ENCODE measurements at regions not wholly inside any gene's neighbourhood (a gene's known extent, or its start where the extent isn't known, plus 50 kb on each side); places are given as distances from the start of the nearest gene placed in this dataset.
"Not testable (repeated sequence)": the region's sequence is repeated elsewhere in the genome, so short reads cannot be mapped to it uniquely, and the experiment has no call there.

DNA sequence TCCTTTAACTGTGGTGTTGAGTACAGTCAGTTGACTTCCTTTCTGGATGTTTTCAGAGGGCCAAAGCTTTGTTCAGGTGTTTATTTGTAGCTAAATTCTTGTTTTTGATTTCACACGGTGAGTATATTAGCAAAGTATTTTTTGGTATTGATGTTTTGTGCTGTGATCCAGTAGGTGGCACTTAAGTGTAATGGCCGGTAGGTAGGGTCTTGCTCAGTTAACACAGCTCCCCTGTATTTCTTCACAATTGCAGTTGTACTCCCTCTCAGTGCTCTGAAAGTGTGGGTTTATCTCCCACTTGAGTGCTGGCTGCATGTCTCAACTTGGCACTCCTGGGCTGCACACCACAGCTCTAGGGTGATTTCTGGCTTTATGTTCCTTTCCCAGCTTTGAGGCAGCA is 339.5 kb downstream of the AEBP2 start:
- DNase-seq: no peak

DNA sequence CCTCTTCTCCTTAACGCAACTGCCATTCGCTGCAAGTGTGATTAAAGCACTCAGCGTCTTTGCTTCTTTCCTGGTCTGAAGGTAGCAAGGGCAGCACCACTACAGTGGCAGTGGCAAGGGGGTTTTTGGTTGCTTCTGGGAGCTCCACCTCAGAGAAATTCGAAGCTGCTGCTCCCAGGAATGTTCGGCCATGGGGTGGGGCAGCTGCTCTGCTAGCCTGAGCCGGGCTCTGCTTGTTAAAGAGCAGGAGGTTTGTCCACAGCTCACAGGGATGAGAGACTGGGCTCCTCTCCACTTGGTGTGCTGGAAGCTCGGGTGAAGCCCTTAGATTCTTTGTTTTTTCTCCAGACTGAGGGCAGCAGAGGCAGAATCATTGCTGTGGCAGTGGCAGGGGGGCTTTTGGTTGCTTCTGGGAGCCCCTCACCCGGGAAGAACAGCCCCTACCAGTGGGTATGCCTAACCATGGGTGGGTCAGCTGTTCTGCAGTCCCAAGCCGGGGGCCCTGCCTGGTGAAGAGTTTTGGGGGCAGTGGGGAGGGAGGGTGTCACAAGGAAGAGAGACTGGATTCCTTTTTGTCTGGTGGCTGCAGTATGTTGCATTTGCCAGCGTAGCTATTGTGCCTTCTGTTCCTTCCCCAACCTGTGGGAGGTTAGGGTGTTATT is 340.2 kb downstream of the AEBP2 start:
- no peak for DNase-seq

DNA sequence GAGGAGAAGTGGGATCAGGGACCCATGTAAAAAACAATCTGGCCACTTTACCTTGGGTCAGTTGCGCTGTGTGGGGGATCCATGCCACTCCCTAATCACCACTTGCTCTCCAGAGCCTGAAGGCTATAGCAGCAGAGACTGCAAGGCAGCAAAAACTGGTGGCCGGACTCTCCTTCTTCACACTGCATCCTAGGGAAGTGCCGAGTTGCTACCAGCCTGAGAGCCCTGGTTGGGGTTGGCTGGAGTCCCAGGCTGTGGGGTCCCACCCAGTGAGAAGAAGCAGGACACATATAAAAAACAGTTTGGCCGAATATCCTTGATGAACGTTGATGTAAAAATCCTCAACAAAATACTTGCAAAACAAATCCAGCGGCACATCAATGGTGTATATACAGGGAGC is 341.2 kb downstream of the AEBP2 start:
- DNase-seq: no peak

DNA sequence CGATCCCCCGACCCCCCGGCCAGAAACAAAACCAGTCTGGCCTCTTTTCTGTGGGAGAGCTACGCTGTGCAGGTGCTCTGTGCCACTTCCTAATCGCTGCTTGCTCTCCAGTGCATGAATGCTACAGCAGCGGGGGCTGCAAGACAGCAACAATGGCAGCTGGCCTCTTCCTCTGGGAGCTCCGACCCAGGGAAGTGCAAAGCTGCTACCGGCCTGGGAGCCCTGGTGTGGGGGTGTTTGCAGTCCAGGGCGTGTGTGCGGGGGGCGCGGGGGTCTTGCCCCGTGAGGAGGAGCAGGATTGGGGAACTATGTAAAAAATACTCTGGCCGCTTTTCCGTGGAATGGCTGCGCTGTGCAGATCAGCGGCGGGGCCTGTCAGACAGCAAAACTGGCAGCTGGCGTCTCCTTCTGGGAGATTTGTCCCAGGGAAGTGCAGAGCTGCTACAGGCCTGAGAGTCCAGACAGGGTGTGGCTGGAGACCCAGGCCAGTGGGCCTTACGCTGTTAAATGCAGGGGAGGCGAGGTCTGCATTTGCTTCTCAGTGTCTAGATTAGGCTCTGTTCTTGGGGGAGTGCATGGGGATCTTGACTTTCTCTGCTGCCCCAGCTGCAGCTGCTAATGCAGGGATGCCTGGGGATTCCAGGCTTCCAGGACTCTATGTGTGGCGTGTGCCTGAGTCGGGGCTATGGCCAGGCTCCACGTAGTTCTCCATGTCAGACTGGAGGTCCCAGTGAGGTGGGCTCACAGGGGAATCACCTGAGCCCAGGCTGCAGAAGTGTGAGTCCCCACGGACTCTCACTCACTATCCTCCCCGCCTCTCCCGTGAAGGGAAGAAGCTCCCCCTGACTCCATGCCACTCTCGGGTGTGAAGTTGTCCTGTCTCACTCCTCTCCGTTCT is 344.5 kb downstream of the AEBP2 start:
- no peak for DNase-seq

DNA sequence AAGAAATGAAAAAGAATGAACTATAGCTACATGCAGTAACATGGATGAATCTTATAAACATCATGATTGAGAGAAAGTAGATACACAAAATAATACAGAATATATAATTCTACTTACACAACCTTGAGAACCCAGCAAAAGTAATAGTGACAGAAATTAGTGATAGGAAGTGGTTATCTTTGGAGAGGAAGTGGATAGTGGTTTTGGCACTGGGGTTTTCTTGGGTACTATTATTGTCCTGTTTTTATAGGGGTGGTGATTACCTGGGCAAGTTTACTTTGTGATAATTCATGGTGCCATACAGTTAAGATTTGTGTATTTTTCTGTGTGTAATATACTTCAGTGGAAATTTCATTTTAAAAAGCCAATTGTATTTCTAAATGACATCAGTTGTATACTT is 352.7 kb downstream of the AEBP2 start:
- DNase-seq: no peak

DNA sequence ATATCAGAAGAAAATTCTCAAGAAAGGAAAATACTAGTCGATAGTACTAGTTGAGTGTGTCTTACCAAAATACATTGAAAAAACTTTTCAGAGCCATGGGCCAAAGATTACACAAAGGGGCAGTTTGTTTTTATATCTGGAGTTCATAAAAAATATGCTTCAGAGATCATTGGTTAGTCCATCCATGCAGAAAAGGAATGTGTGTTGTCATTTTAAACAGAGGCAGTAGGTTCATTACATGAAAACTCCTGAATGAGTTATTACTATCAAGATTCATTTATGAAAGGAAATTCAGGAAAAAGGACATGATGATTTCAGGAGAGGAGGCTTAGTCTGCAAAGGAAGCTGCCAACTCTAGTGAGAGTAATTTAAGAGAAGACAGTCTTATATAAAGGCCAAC is 354.8 kb downstream of the AEBP2 start:
- DNase-seq: no peak

DNA sequence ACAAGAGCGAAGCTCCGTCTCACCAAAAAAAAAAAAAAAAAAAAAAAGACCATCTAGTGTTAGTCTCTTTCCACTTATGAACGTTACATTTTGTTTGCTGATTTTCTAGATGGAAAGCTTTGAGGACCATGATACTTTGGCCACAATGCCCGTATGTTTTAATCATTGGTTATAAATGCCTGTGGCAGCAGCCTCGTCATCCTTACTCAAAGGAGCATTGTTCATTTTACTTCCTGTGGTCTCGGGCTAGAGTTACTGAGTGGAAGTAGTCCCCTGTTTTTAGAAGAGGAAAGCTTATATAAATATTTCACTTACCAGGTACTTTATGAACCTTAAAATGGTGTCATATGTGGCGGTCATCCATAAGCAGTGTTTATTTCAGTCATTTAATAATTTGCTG is 359.9 kb downstream of the AEBP2 start:
- DNase-seq: no peak

DNA sequence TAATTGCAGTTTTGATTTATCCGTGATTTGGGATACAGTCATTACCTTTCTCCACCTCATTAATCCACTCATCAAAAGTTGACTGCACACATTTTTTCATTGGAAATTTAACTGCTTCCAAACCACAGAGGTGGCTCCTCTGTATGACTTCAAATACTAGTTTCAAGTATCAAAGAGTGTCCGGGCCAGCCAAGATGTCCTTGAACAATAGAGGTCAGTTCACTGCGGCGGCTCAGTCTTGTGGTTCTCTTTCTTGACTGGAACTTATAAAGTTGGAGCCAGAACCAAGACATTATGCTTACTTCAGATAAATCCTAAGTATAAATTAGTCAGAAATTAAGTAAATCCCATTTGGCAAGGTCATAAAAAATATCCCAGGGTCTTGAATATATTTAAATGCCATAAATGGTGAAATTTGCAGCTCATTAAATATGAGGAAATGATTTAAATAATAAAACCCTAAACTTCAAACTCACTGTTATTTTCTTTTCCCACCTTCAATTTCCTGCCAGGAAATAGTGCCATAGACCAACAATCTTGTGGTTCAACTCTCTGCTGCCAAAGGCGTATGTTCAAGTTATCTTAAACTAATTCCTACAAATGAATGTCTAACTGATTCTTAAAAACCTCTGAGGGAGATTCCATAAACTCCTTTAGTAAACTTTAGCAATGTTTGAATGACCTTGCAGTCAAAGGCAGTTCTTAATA is 360.8 kb downstream of the AEBP2 start:
- DNase-seq: no peak

DNA sequence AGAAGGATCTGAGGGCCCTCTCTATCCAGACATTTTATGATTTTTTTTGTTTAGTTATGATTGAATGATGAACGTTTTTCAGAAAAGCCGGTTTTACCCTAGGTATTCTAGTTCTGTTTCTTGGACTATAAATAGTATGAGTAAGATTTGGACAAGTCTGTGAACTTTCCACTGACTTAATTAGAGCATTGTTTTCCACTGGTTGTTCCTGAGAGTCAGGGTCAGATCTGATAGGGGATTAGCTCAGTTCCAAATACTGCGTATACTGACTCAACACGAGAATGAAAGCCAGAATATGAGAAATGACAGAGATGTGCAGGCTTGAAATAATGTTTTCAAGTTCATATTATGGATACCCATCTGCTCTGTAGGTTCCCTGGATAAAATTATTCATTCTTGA is 361.6 kb downstream of the AEBP2 start:
- no peak for DNase-seq

DNA sequence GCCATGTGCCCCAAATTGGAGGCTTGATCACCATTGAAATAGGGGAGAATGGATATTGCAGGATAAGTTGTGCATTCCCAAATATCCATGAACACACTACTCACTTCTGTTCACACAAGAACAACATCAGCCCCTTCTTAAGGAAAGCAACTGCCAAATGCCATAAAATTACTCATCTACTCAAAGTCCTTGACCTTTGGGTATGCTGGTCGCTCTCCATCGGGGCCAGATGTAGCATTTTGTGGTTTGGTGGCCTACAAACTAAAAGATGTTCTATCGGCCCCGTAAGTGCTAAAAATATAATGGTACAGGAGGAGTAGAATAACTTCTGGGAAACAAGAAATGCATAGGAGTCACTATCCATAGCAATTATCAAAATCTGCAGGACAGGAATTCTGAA is 362.6 kb downstream of the AEBP2 start:
- DNase-seq: no peak

DNA sequence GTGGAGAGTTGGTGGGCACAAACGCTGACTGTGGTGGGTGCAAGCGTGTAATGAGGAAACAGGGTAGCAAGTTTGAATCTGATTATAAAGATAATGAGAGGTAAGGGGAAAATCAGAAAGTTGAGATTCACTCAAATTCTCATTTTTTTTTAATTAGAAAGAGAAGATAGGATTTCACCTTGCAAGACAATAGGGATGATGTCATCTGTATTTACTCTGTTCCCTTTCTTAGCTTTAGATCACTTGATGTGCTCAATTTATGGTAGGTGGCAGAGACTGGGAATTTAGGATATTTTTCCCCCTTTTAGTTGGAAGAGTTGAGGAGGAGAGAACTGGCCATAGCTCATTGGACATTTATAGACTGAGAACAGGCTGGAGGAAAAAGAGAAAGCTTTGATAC is 363.6 kb downstream of the AEBP2 start:
- DNase-seq: no peak

DNA sequence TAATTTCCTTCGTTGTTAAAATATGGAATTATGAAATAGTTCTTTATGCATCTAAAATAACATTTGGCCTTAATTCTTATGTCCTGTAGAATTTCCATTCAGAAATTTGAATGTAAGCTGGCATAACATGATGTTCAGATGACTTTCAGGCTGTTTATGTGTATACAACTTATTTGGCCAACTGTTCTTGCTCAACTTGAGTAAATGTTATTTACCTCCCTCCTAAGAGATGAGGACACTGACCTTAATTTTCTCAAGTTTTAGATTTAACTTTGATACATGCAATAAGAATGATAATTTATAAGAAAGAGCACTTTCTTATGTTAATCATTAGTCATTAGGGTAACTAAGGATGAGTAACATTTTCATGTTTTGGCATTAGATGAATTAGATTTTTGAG is 365.4 kb downstream of the AEBP2 start:
- no peak for DNase-seq

DNA sequence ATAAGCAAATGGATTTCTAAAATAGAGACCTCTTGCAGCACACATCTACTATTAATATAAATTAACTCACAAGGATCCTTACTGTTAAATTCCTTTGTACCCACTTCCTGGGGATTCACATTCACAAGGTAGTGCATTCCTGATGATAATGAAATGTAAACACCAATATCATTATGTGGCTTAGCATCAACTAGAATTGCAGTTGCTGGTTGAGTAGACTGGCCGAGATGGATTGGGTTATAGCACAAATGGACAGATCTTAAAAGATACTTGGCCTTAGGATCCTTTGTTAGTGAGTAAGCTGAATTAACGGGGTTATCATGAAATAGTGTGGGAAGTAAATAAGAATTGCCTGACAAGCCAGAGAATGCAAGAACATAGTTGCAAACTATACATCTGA is 369.1 kb downstream of the AEBP2 start:
- DNase-seq: no peak

DNA sequence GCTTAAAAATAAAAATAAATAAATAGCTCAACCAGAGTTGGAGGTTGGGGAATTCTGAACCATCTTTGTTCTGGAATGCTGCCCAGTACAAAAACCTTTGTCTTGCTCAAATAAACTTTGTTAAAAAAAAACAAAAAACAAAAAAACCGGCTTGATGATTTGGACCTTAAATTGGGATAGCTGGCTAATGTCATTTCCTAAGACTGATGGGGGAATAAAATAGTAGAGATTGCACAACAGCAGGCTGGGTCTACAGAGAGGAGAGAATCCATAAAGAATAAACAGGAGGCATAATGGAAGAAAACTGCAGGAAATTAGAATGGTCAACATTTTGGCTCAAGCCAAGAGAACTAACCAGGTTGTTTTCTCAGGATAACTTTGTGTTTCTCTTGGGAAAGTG is 370.9 kb downstream of the AEBP2 start:
- no peak for DNase-seq

DNA sequence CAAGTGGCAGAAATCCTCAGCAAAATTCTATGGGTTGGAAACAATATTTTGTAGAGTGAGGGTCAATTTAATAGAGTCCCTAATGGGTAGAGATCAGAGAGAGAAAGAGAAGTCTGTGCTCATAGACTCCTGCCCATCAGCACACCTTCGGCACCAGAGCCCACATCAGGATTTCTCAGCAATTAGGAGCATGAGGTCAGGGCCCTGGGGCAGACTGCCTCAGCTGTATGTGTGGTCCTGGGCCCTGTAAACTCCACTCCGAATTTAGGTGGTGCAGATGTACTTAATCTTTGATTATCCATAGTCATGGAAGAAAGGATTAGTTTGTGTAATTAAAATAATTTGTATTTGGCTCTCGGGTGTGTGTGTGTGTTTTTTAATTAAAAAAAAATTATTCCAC is 372.6 kb downstream of the AEBP2 start:
- no peak for DNase-seq

DNA sequence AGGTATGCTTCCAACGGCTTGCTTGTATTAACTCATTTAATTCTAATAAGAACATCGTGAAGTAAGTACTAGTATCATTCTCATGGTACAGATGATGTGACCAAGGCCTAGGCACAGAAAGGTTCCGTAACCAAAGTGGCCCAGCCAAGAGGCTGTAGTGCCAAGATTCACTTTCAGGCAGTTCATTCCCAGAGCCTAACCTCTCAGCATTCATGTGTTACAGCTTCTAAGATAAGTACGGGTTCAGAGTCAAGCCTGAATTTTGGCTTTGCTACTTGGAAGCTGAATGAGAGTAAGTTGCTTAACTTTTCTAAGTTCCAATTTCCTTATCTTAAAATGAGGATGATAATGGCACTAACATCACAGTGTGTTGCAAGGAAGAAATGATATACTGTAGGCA is 379.9 kb downstream of the AEBP2 start:
- DNase-seq: no peak

DNA sequence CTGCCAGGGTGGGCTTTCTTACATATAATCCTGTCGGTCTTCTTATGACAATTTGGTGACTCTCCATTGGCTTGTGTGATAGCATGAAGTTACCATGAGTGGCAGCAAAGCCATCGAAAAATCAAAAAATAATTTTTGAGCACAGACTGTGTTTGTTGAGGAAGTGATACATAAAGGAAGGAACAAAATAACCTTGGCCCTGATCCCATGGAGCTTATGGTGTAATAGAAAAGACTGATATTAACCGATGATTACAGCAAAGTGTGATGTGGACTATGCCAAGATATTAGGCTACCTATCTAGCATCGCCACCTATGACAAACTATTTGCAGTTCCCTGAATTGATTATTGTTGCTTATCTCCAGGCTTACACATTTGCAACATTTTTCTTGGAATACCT is 383.2 kb downstream of the AEBP2 start:
- DNase-seq: no peak

DNA sequence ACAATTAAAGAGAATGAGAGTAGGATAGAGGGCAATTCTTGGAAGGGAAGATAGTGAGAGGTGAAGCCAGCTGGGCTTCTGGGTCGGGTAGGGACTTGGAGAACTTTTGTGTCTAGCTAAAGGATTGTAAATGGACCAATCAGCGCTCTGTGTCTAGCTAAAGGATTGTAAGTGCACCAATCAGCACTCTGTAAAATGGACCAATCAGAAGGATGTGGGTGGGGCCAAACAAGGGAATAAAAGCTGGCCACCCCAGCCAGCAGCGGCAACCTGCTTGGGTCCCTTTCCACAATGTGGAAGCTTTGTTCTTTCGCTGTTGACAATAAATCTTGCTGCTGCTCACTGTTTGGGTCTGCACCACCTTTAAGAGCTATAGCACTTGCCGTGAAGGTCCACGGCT is 384.0 kb downstream of the AEBP2 start:
- DNase-seq: not testable (repeated sequence)

DNA sequence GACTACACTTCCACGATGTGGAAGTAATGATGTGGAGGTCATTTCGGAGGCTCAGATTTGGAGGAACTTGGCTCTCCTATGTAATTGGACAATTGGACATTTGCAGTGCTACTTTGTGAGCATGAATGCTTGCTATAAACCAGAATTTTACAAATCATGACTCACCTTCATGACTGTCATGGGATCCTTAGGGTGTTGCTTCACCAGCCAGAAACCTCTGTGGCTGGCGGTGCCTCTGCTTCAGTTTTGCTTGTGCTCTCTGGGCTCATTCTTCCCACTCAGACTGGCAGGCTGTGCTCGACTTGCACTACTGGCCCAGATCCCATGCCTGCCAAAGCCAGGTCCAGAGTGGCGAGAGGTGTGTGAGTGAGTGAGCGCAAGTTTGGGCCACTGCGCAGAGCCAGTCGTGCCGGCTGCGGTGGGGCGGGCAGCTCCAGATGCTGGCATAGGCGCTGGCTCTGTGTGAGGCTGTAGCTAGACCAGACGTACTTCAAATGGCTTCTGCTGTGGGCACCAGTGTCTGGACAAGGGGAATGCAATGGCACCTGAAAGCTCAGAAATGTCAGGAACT is 387.8 kb downstream of the AEBP2 start:
- no peak for DNase-seq

DNA sequence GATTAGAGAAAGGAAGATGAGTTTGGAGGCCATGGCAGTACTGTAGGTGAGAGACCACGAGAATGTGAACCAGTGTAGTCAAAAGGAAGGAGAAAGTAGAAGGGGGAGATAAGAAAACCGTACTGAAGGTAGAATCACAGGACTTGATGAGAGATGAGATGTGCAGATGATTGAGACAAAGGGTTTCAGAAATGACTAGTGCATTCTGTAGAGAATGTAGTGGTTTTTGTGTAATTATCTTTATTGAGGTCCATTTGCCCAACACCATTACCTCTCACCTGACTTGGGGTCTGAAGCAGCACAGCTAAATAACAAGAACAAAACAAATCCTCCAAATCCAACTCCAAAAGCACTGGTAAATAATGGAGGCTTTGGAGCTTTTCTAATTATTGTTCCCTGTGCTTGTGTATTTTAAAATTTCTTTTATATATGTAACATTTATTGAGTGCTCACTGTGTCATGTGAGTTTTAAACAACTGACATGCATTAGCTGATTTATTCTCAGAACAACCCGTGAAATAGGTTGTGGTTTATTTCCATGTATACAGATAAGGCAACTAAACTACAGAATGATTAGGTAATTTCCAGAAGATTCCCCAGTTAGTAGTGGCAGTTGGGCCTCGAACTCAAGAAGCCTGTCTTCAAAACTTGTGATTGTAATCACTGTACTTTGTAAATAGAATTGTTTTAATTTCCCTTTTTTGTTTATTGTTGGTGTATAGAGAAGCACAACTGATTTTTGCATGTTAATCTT is 390.0 kb downstream of the AEBP2 start:
- DNase-seq: no peak

DNA sequence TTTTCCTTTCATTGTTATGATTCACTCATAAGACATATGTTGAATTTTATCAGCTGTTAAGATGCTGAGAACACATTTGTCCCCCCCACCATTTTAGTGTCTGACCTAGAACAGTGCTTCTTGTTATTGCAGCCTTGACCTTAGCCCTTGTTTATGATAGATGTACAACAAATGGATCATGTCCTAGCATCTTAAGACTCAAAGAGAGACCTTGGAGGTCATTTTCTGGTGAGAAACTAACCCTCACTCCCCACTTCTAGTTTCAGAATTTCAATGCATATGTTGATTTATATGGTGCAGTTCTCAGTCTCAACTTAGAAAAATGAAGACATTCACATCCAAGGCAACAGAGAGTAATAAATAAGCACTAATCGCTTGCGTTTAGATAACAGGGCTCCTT is 391.2 kb downstream of the AEBP2 start:
- DNase-seq: no peak

DNA sequence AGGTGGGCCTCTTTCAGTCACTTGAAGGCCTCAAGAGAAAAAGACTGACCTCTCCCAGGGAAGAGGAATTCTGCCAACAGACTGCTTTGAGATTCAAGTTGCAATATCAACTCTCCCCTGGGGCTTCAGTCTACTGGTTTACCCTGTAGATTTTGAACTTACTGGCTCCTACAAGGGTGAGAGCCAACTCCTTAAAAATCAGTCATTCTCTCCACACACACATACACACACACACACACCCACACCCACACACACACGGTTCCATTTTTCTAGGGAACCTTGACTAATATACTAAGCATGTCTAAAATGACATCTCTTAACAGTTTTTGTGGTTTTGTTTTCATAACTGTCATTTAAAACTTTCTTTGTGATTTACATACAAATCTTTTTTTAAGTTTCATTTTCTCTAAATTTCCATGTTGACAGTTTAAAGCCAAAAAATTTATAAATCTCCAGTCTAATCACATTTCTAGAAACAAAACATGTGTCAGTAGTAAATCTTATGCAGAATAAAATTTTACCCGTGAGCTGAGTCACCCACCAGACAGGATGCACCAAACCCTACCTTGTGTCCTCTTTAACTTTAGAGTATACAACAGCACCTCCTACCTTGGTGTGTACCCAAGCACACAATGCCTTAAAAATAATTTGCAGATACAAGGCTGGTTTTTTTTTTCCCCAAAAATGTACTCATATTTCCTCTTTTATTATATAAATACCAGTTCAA is 394.6 kb downstream of the AEBP2 start:
- DNase-seq: no peak
